ENCODE measurements at regions not wholly inside any gene's neighbourhood (a gene's known extent, or its start where the extent isn't known, plus 50 kb on each side); places are given as distances from the start of the nearest gene placed in this dataset.
A peak's percentile ranks its signal among the peaks of the same experiment; 100 is the strongest.

- no peak overlapping the region for H3K4me3 ChIP-seq (replicated peaks; ENCODE audit: low read depth, low read length)
- TF ChIP-seq CTCF (IDR thresholded peaks at IDR 0.05; ENCODE audit: low read depth, low read length, missing control alignments), result no peak
- peak; percentile 1 for DNase-seq (ENCODE audit: extremely low read depth, low read depth)
Observed at GRCh38 chr15:46120713-46121112, 485.9 kb downstream of the SQOR start.

DNA sequence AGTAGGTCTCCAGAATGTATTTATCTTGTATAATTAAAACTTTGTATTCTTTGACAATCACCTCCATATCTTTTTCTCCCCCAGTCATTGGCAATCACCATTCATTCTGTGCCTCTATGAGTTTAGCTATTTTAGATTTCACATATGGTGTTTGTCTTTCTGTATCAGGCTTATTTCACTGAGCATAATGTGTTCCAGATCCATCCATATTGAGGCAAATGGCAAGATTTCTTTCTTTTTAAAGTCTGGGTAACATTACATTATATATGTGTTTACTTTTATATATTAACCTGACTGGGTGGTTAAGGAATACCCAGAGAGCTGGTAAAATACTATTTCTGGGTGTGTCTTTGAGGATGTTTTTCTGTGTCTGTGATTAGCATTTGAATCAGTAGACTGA is 486.6 kb downstream of the SQOR start:
- no peak for DNase-seq (ENCODE audit: extremely low read depth, low read depth)
- H3K4me3 ChIP-seq (replicated peaks; ENCODE audit: low read depth, low read length), result no peak overlapping the region
- TF ChIP-seq CTCF (IDR thresholded peaks at IDR 0.05; ENCODE audit: low read depth, low read length, missing control alignments), result no peak

- no peak for DNase-seq (ENCODE audit: extremely low read depth, low read depth)
- no peak overlapping the region for H3K4me3 ChIP-seq (replicated peaks; ENCODE audit: low read depth, low read length)
- TF ChIP-seq CTCF (IDR thresholded peaks at IDR 0.05; ENCODE audit: low read depth, low read length, missing control alignments), result no peak
Observed at GRCh38 chr15:46126581-46126980, 491.8 kb downstream of the SQOR start.

DNA sequence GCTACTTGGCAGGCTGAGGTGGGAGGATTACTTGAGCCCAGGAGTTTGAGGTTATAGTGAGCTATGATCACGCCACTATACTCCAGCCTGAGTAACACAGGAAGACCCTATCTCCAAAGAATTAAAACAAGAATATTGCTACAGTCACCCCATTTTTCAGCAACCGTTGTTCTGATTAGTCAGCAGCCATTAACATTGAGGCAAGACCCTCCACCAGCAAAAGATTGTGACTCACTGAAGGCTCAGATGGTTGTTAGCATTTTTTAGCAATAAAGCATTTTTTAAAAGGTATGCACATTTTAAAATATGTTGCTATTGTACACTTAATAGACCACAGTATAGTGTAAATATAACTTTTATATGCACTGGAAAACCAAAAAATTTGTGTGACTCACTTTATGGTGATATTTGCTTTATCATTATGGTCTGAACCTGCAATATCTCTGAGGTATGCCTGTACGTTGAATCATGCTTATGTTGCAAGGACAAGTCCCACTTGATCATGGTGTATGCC is 492.6 kb downstream of the SQOR start:
- no peak overlapping the region for H3K4me3 ChIP-seq (replicated peaks; ENCODE audit: low read depth, low read length)
- DNase-seq (ENCODE audit: extremely low read depth, low read depth), result peak; percentile 3
- TF ChIP-seq CTCF (IDR thresholded peaks at IDR 0.05; ENCODE audit: low read depth, low read length, missing control alignments), result no peak

- DNase-seq (ENCODE audit: extremely low read depth, low read depth), result no peak
- no peak overlapping the region for H3K4me3 ChIP-seq (replicated peaks; ENCODE audit: low read depth, low read length)
- no peak for TF ChIP-seq CTCF (IDR thresholded peaks at IDR 0.05; ENCODE audit: low read depth, low read length, missing control alignments)
Observed at GRCh38 chr15:46129145-46129544, 494.3 kb downstream of the SQOR start.

DNA sequence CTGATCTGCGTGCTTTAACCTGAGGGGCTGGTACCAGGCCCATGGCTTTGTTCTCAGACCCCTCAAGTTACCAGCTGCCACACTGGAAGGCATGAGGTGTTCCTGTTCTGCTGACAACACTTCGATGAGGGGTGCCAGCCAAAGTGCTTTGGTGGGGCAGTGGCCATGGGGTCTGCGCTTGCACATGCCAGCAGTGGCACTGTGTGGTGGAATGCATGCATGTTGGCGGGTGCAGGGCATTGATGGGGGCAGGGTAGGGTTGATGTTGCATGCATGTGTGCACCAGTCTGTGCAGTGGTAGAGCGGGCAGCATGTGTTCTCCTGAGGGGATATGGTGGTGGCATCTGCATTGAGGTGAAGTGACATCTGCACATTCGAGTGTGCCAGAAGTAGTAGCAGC is 497.0 kb downstream of the SQOR start:
- no peak overlapping the region for H3K4me3 ChIP-seq (replicated peaks; ENCODE audit: low read depth, low read length)
- DNase-seq (ENCODE audit: extremely low read depth, low read depth), result no peak
- TF ChIP-seq CTCF (IDR thresholded peaks at IDR 0.05; ENCODE audit: low read depth, low read length, missing control alignments), result no peak

GRCh38 chr15:46137443-46137842 is 502.6 kb downstream of the SQOR start:
- no peak for DNase-seq (ENCODE audit: extremely low read depth, low read depth)
- TF ChIP-seq CTCF (IDR thresholded peaks at IDR 0.05; ENCODE audit: low read depth, low read length, missing control alignments), result no peak

More at GRCh38 chr15:46137443-46137842, 502.6 kb downstream of the SQOR start:
- no peak overlapping the region for H3K4me3 ChIP-seq (replicated peaks; ENCODE audit: low read depth, low read length)
